CD4-positive, alpha-beta T cell treated with Interferon gamma for 1 hour (primary cell): ENCODE measurements at regions not wholly inside any gene's neighbourhood (a gene's known extent, or its start where the extent isn't known, plus 50 kb on each side); places are given as distances from the start of the nearest gene placed in this dataset.

ENCODE experiments used
- DNase-seq: peaks from one replicate; pipeline ENCODE4 v3.0.0-alpha.2; 2020

DNA sequence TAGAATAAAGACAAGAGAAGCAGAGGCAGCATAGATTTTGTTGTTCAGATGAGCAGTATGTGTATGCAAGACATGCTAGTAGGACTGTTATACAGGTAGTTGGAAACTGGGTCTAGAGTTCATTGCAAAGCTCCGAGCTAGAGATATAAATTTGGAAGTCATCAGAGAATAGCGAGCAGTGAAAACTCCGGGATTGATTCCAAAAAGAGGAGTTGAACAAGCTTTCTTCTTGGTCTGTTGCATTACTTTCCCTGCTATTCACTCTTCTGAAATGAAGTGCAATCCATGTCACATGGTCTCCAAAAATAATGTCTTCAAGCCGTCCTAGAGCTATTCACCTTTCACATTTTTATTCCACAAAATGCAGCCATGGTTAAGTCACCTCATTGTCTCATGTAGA is 67.9 kb upstream of the ZNF462 start:
- no peak for DNase-seq

DNA sequence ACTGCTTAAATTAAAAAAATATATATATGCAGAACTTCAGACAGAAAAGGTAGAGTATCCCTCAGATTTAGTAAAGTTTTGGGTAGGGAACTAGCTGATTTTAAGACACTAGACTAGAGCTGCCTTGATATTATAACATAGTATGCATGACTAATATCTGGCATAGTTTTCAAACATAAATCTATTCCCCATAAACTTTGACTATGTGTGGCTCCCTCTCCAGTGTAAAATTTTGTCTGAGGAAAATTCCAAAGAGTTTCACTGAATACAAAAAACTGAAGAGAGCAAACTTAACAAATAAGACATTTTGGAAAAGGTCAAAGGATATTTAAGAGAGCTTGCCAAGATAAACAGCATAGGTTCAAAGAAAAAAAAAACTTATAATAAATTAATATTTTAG is 66.2 kb upstream of the ZNF462 start:
- DNase-seq: no peak

DNA sequence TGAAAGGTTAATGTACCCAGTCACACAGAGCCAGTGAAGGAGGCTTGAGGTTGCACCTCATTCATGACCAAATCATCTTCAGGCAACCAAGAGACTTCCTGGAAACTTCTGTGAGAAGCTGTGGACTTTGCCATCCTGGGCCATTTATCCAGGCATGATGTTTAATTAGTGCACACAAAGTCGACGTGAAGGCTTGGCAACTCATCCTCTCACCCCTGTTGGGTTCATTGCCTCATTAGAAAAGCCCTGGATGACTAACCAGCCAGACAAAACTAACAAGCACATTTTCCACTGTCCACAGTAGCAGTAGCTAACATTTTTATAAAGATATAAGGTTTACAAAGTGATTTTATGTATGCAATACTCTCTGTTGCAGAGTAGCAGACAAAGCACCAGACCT is 65.7 kb upstream of the ZNF462 start:
- no peak for DNase-seq

DNA sequence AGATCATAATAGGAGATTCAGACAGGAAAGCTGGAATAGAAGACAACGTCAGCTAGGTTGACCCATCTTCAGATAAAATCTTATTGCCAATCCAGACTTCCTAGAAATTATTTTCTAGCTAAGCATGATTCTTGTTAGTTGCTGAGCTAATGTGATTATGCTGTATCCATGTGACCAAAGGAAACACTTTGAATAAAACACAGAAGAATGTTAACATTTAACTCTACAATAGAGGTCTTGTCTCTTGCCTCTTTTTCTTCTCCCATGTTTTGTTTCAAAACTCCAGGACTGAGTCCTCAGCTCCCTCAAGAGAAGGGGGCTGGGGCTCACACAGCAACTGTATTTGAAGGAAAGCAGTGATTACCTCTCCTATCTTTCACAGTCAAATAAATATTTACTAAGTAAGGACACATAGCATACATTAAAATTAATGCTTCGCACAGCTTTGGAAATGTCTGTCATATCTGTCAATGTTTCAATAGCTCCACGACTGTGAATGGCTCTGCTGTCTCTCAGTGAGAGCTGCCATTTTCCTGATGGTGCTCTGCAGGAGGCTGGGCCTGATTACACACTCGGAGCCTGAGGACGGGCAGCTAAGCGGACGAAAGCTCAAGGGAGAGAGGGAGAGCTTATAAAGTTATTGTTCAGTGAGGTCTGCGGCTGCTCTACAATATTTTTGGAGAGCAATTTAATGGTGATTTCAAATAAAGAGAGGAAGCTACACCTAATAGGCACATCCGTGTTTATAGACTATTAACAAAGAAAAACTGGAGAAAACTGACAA is 64.8 kb upstream of the ZNF462 start:
- DNase-seq: no peak

DNA sequence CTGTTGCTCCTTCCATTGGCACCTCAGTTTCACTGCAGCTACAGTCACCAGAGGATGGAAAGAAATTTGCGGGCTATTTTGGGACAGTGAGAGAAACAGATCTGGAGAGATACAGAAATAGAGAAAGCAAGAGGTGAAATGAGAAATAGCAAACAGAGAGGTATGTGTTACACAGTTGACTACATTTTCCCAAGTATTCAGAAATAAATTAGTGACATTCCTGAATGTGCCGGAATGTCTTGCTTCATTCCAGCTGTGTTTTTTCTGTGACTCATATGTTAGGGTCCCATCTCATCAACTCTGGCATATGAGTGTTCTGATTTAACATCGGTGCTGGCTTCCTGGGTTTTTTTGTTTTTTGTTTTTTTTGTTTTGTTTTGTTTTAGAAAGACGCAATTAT is 63.8 kb upstream of the ZNF462 start:
- DNase-seq: no peak

DNA sequence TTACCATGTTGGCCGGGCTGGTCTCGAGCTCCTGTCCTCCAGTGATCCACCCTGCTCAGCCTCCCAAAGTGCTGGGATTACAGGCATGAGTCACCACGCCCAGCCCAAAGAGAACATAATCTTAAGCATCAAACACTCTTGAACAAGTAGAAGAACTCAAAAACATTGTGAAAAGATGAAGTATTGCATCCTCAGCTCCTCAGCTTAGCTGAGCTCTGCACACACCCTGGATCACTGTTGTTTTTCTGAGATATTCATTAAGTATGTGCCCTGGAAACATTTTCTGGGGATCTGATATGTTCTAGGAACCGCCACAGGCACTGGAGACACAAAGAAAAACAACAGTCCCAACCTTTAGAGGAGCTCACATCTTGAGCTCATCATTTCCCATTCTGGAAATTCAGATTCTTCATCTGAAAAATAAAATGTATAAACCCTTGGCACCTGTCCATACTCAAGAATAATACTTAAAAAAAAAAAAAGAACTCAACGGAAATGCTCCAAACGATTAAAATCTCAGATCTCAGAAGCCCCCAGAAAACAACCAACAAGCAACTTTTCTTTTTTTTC is 62.2 kb upstream of the ZNF462 start:
- no peak for DNase-seq

DNA sequence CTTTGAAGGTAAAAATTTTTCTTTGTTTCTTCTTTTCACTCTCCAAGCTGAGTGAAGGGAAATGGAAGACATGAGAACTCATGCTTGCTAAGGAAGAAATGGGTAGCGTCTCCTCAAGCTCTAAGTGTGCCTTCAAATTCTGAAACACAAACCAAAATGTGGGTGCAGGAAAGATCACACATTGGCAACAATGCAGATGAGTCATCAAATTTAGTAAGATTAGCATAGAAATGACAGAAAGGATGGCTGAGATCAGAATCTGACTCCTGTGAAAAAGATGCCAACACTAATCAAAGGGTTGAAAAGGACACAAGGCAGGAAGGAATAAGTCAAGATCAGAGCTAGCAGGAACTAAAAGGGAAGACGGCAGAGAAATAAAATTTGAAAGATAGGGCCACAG is 61.1 kb upstream of the ZNF462 start:
- no peak for DNase-seq
